ENCODE measurements at regions not wholly inside any gene's neighbourhood (a gene's known extent, or its start where the extent isn't known, plus 50 kb on each side); places are given as distances from the start of the nearest gene placed in this dataset.

DNA sequence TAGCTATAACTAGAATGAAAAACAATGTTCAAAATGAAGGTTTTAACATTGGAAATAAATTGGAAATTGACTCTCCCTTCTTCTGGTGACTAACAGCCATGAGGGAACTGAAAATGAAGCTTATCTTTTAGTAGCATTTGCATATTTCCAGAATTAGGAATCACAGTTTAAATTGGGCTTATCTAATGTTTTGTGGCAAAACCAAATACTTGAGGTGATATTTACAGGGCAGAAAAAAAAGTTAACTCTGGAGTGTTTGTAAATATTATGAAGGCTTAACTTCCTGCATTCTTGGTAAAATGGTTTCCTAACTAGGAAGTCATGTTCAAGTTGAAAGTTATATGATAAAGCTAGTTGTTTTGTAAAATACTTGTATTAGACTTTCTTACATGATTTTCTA lies 96.4 kb upstream of the SOX9 start:
- TF ChIP-seq, protein P1, sequence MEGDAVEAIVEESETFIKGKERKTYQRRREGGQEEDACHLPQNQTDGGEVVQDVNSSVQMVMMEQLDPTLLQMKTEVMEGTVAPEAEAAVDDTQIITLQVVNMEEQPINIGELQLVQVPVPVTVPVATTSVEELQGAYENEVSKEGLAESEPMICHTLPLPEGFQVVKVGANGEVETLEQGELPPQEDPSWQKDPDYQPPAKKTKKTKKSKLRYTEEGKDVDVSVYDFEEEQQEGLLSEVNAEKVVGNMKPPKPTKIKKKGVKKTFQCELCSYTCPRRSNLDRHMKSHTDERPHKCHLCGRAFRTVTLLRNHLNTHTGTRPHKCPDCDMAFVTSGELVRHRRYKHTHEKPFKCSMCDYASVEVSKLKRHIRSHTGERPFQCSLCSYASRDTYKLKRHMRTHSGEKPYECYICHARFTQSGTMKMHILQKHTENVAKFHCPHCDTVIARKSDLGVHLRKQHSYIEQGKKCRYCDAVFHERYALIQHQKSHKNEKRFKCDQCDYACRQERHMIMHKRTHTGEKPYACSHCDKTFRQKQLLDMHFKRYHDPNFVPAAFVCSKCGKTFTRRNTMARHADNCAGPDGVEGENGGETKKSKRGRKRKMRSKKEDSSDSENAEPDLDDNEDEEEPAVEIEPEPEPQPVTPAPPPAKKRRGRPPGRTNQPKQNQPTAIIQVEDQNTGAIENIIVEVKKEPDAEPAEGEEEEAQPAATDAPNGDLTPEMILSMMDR (IDR thresholded peaks at IDR 0.05; ENCODE audit: low read depth, low read length) = no peak
- POLR2A ChIA-PET = no interaction called here
- H3K27ac ChIP-seq (ENCODE audit: low read depth, low read length) = no peak overlapping the region

DNA sequence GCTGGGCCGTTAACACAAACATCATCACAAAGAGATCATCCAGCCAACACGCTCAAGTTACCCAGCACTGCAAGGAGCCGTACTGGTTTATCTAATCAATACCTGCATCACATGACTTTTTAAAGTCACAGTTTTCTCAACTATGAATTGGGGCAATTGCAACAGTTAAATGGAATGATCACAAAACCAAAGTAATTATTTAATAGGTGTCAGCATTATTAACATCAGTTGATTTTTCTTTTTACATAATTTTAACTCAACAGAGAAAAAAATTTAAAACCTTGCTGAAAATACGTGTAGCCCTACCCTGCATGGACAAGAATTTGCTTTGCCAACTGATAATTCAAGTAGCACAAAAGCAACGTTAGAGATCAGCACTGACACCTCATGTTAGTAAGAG lies 95.7 kb upstream of the SOX9 start:
- no peak for DNase-seq (ENCODE audit: low read depth, low spot score)
- Histone ChIP-seq H3K4me3 (ENCODE audit: low read depth, low read length) (no peak overlapping the region), H3K27ac (ENCODE audit: low read depth, low read length) (no peak overlapping the region), H3K9me3 (ENCODE audit: control insufficient read depth, insufficient read depth, low read length) (no peaks in the 10 kb centered on the region), H3K27me3 (ENCODE audit: control insufficient read depth, insufficient read depth, low read length) (no peaks in the 10 kb centered on the region)
- CTCF ChIA-PET = no interaction called here
- POLR2A ChIA-PET = no interaction called here
- TF ChIP-seq, protein P1 (IDR thresholded peaks at IDR 0.05; ENCODE audit: low read depth, low read length) = no peak

More for the DNA sequence above, 96.4 kb upstream of the SOX9 start:
- no peaks in the 10 kb centered on the region for H3K9me3 ChIP-seq (ENCODE audit: control insufficient read depth, insufficient read depth, low read length)
- no peaks in the 10 kb centered on the region for H3K27me3 ChIP-seq (ENCODE audit: control insufficient read depth, insufficient read depth, low read length)
- no peak for DNase-seq (ENCODE audit: low read depth, low spot score)
- no peak overlapping the region for H3K4me3 ChIP-seq (ENCODE audit: low read depth, low read length)
- CTCF ChIA-PET = interaction anchor here (0.7 kb wide), 1 partner anchor 20 kb away, joined by 3 read pairs; no protein-coding TSS in a partner anchor

DNA sequence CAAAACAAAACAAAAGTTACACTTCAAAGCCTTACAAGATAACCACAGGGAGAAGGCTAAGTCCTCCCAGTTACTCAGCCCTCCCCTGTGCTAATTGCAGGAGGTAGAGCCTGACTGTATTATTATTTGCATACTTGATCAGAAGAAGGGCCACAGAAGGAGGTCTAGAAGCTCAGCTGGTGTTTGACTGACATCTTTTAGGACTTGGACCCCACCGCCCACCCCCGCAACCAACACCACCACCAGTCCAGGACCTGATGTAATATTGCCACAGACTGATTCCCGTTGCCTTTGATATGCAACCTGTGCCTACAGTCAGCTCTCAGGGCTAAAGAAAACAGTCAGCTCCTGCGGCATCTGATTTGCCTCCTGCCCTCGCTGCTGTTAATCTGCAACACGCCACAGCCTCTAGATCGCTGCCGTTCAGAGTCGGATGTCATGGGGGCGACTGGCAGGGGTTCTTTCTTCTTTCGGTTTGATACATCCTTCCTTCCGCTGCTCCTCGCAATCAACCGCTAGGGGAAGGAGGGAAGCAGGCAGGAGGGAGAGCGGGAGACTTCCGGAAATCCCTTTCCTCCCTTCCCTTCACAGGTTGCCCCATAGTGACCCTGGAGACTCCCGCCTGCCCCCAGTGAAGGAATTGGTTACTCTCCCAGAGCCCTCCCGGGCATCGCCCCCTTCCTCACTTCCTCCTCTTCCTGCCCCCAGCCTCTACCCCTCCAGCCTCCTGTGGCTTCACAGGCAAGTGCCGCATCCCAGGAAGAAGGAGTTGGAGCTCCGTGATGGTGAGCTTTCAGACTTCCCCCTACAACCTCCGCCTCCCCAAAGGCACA lies 90.5 kb upstream of the SOX9 start:
- peak overlapping the region; percentile 65 for H3K27ac ChIP-seq (ENCODE audit: low read depth, low read length)
- H3K4me3 ChIP-seq (ENCODE audit: low read depth, low read length) = peak overlapping the region; percentile 70
- H3K27me3 ChIP-seq (ENCODE audit: control insufficient read depth, insufficient read depth, low read length) = no peaks in the 10 kb centered on the region
- ChIA-PET POLR2A (interaction anchor here (0.6 kb wide), 1 partner anchor 162 kb away, joined by 4 read pairs; no protein-coding TSS in a partner anchor), CTCF (interaction anchor here (0.6 to 1.1 kb wide), 5 partner anchors 8 to 557 kb away, joined by 3 to 4 read pairs (median 3); no protein-coding TSS in a partner anchor)
- peak; percentile 10 for DNase-seq (ENCODE audit: low read depth, low spot score)
- TF ChIP-seq, protein P1 (IDR thresholded peaks at IDR 0.05; ENCODE audit: low read depth, low read length) = peak; percentile 77
- H3K9me3 ChIP-seq (ENCODE audit: control insufficient read depth, insufficient read depth, low read length) = no peaks in the 10 kb centered on the region

DNA sequence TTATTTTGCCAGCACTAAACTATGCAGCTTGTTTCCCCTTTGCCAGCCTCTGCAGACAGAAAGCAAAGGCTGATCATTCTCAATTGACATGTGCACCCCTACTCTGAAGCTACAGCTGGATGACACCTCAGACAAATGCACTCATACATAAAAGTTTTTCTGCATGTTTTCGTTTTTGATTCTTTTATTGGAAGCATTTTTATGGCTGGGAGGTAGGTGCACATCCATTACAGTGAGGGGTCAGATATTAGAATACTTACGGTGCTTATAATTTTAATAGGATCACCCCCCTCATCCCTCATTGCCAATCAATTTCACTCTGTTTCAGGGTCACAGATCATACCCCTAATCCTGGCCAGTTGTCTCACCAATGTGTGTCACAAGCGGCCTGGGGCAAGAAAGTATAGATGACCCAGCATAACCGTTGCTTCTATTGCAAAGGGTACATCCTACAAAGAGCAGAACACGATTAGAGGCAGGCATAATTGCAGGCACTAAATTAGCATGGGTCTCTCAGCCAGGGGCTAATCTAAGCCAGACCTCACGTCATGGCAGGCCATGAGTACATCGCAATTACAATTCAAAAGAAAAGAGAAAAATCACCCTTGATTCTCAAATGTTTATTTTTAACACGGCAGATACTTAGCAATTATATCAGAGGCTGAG lies 89.5 kb upstream of the SOX9 start:
- Histone ChIP-seq H3K27me3 (ENCODE audit: control insufficient read depth, insufficient read depth, low read length) (no peaks in the 10 kb centered on the region), H3K4me3 (ENCODE audit: low read depth, low read length) (no peak overlapping the region), H3K9me3 (ENCODE audit: control insufficient read depth, insufficient read depth, low read length) (no peaks in the 10 kb centered on the region), H3K27ac (ENCODE audit: low read depth, low read length) (no peak overlapping the region)
- CTCF ChIA-PET = interaction anchor here (0.6 to 1.1 kb wide), 3 partner anchors 7 to 558 kb away, joined by 3 to 4 read pairs (median 4); no protein-coding TSS in a partner anchor
- DNase-seq (ENCODE audit: low read depth, low spot score) = no peak
- POLR2A ChIA-PET = no interaction called here
- TF ChIP-seq, protein P1 (IDR thresholded peaks at IDR 0.05; ENCODE audit: low read depth, low read length) = no peak

DNA sequence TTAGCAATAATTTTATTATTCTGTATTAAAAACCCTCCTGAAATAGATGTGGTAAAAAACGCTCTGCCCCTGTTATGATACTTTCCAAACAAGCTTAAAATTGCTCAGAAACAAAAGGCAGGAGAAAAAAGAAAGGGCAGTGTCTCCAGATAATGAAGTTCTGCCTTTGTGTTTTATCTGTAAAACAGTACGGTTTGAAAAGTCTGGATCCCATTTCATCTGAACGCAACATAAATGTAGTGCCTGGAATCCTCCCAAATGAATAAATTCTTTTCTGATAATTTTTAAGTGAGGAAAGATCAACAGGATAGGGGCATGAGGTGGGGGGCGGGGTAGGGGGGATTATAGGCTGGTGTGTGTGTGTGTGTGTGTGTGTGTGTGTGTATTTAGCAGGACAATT lies 87.5 kb upstream of the SOX9 start:
- TF ChIP-seq, protein P1 (IDR thresholded peaks at IDR 0.05; ENCODE audit: low read depth, low read length) = no peak
- H3K4me3 ChIP-seq (ENCODE audit: low read depth, low read length) = no peak overlapping the region
- no peaks in the 10 kb centered on the region for H3K27me3 ChIP-seq (ENCODE audit: control insufficient read depth, insufficient read depth, low read length)
- ChIA-PET POLR2A (no interaction called here), CTCF (interaction anchor here (0.8 kb wide), 1 partner anchor 560 kb away, joined by 6 read pairs; no protein-coding TSS in a partner anchor)
- no peak overlapping the region for H3K27ac ChIP-seq (ENCODE audit: low read depth, low read length)
- H3K9me3 ChIP-seq (ENCODE audit: control insufficient read depth, insufficient read depth, low read length) = no peaks in the 10 kb centered on the region
- DNase-seq (ENCODE audit: low read depth, low spot score) = no peak

Measured in AG04450 (cell line).